ENCODE measurements at regions not wholly inside any gene's neighbourhood (a gene's known extent, or its start where the extent isn't known, plus 50 kb on each side); places are given as distances from the start of the nearest gene placed in this dataset.

GRCh38 chr18:34633368-34633767 lies 76.7 kb upstream of the DTNA start:
- DNase-seq (ENCODE audit: extremely low read depth, low read depth): no peak
- TF ChIP-seq, protein P1, sequence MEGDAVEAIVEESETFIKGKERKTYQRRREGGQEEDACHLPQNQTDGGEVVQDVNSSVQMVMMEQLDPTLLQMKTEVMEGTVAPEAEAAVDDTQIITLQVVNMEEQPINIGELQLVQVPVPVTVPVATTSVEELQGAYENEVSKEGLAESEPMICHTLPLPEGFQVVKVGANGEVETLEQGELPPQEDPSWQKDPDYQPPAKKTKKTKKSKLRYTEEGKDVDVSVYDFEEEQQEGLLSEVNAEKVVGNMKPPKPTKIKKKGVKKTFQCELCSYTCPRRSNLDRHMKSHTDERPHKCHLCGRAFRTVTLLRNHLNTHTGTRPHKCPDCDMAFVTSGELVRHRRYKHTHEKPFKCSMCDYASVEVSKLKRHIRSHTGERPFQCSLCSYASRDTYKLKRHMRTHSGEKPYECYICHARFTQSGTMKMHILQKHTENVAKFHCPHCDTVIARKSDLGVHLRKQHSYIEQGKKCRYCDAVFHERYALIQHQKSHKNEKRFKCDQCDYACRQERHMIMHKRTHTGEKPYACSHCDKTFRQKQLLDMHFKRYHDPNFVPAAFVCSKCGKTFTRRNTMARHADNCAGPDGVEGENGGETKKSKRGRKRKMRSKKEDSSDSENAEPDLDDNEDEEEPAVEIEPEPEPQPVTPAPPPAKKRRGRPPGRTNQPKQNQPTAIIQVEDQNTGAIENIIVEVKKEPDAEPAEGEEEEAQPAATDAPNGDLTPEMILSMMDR (IDR thresholded peaks at IDR 0.05; ENCODE audit: low read depth, low read length): no peak

GRCh38 chr18:34637094-34637801 lies 72.8 kb upstream of the DTNA start:
- DNase-seq (ENCODE audit: extremely low read depth, low read depth): no peak
- TF ChIP-seq, protein P1 (IDR thresholded peaks at IDR 0.05; ENCODE audit: low read depth, low read length): no peak

DNA sequence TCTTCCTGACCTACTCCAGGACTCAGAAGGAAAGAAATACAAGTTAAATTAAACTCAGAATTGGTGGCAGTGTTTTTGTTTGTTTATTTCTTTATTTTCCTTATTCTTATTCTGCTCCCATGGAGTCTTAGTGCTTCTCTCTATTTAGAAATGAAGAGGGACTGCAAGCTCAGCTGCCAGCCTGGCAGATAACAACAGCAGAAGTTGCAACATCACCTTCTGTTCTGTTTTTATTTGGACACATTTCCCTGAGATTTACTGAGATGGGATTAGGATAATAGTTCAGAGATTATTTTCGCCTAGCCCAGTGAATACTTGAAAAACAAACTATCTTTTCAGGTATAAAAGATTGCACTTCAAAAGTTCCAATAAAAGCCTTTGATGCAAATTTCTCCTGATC lies 70.4 kb upstream of the DTNA start:
- TF ChIP-seq, protein P1 (IDR thresholded peaks at IDR 0.05; ENCODE audit: low read depth, low read length): no peak
- DNase-seq (ENCODE audit: extremely low read depth, low read depth): no peak

GRCh38 chr18:34640276-34640675 lies 69.8 kb upstream of the DTNA start:
- DNase-seq (ENCODE audit: extremely low read depth, low read depth): no peak

DNA sequence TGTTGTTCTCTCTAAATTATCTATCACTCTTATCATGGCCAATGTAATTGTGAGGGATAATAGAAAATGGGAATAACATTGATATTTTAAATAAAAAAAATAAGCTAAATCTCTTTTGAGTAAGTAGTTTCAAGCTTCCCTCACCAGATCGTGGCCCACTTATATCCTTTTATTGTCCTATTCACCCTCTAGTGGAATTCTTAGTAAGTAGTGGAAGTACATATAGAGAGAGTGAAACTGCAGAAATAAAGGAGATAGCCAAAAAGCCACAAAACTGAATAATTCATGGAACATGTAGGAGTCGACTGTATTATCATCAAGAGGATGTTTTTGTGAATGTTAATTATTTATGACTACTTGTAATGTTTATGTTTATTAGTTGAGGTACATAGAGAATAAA lies 66.1 kb upstream of the DTNA start:
- TF ChIP-seq, protein P1 (IDR thresholded peaks at IDR 0.05; ENCODE audit: low read depth, low read length): peak; percentile 4
- DNase-seq (ENCODE audit: extremely low read depth, low read depth): no peak

More at GRCh38 chr18:34640276-34640675, 69.8 kb upstream of the DTNA start:
- TF ChIP-seq, protein P1 (IDR thresholded peaks at IDR 0.05; ENCODE audit: low read depth, low read length): no peak

- no peak for DNase-seq (ENCODE audit: extremely low read depth, low read depth)
- TF ChIP-seq, protein P1 (IDR thresholded peaks at IDR 0.05; ENCODE audit: low read depth, low read length): no peak
Observed at GRCh38 chr18:34647251-34647650, 62.8 kb upstream of the DTNA start.

DNA sequence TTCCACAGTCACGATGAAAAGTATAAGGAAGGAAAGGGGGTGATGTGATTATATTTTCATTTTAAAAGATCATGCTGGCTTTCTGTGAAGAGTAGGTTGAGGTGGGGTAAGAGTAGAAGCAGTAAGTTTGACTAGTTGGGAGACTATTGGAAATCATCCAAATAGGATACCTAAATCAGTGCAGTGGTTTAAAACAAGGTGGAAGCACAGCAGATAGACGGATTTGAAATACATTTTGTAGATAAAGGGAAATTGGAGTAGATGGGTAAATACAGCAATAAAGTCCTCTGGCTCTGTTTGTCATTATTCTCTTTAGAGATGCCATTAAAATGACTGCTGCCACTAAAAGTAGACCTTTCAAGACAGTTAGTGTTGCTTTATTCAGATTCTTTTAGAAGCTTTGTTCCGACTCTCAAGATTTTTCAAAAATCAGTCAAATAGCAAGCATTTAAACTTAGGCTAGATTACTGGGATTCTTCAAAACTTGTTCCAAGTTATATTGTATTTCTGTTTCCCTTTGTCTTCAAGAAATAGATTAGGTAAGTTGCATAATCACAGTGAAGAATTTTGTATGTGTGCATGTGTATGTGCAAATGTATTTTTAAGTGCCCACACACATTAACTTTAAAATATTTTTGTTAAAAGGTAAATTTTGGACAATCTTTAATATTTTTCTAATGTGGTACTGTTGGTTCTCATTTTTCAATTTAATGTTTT lies 61.7 kb upstream of the DTNA start:
- TF ChIP-seq, protein P1 (IDR thresholded peaks at IDR 0.05; ENCODE audit: low read depth, low read length): no peak
- no peak for DNase-seq (ENCODE audit: extremely low read depth, low read depth)

Data from AG09319 (cell line).